Stimulated activated CD4-positive, alpha-beta T cell treated with anti-CD3 and anti-CD28 coated beads, Interleukin-15, amount 100 ng/mL, for 48 hours (primary cell): ENCODE measurements at regions not wholly inside any gene's neighbourhood (a gene's known extent, or its start where the extent isn't known, plus 50 kb on each side); places are given as distances from the start of the nearest gene placed in this dataset.

Experiments used
- DNase-seq, 2 donors: peaks; one replicate each; pipeline ENCODE4 v3.0.0-alpha.2; 2020; ENCODE audit warnings: low read depth in 2 of 2

DNA sequence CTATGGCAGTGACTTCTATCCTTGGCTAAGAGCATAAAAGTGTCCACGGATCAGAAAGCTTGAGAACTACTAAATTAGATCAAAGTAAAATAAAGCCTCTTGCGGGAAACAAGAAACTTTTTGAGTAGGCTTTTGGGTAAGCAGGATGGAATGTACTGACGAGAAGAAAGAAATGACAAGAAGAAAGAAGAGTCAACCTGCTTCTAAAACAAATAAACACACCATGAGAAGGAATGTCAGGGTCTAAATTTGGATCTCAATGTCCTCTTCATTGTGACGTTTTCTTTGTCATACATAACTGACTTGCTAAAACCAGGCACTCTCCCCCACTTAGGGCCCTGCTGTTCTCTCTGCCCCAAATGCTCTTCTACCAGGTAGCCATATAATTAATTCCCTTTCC lies 290.1 kb upstream of the PTGER4 start:
- no peak for DNase-seq

DNA sequence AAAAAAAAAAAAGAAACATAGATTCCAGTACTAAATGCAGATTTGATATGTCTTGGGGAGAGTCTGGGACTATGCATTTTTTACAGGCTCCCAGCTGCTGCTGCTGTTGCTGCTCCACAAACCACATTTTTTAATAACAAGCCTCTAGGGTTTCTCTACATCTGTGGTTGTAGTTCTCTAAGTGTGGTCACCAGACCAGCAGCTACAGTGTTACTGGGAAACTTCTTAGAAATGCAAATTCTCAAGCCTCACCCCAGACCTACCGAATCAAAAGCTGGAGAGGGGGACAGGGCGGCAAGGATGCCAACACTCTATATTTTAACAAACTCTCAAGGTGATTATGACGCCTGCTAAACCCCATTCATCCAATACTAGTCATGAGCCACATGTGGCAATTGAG lies 293.4 kb upstream of the PTGER4 start:
- DNase-seq: no peak

DNA sequence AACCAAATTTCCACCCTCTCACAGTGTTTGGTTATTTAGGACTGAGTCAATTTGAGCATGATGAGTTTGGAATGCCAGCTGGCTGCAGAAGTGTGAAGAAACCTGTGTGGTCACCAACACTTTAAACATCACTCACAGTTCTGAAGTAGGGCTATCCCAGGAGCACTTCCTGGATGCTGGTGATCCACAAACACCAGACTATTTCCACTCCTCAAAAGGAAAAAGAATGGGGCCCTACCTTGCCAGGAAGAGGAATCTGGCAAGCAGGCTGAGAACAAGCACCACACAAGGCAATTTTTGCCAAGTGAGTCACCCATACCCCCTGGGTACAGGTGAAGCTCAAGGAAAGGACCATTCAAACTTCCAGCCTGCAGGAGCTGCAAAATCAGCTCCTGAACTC lies 294.2 kb upstream of the PTGER4 start:
- no peak for DNase-seq

DNA sequence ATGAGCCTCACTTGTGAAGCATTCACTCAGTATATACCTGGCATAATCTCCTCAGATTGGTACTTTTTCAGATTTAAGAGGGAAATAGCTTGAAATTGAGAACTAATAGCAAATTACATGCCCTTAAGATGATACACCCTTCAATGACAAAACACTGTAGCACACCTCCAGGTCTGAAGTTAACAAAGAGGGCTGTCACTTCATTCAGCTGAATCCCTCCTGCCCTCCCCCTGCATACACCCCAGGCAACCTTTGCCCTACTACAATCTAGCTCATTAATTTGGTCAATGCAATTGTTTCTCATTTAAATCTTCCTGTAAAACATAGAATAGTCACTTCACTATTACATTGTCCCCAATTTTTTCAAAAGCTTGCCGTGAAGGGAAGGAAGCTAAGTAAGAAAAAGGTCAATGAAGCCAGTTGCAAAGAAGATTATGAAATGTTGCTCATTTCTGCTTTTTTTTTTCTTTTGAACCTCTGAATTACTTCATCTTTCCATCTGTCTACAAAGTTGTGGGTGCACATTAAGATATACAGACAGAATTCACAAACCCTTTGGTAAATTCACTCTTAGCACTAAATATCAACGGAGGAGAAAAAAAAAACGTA lies 294.8 kb upstream of the PTGER4 start:
- no peak for DNase-seq

DNA sequence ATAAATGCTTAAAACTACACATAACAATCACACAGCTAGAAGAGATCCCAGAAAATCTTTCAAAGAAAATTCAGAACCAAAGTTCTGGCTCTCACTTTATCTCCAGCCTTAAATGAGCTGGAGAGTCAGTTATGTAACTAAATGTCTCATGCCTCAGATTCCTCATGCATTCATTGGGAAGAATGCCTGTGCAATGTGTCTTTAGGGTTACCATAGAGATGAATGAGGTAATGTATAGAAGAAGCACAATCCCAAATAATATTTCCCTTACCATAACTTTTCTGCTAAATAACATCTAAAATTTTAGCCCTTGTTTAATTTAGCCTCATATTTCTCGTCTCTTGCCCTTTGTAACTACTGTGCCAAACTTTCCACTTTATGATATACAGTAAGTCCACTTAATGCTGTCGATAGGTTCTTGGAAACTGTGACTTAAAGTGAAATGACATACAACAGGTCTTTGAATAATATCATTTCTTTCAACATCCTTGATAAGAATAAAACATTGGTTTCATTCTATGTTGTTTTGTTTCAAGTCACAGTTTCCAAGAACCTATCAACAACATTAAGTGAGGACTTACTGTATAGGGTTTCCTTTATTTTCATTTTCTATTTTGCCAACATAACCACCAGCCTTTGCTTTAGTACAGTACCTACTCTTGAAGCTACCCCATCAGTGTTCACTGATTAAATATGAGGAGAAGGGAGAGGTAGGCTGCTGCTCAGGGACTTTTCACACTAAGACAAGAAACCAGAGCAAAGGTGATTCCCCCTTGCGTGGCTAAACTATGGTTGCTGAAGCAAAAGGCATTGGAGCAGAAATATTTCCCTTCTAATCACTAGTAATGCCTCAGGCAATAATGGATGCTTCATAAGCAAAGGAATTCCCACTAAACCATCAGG lies 295.7 kb upstream of the PTGER4 start:
- DNase-seq: no peak

DNA sequence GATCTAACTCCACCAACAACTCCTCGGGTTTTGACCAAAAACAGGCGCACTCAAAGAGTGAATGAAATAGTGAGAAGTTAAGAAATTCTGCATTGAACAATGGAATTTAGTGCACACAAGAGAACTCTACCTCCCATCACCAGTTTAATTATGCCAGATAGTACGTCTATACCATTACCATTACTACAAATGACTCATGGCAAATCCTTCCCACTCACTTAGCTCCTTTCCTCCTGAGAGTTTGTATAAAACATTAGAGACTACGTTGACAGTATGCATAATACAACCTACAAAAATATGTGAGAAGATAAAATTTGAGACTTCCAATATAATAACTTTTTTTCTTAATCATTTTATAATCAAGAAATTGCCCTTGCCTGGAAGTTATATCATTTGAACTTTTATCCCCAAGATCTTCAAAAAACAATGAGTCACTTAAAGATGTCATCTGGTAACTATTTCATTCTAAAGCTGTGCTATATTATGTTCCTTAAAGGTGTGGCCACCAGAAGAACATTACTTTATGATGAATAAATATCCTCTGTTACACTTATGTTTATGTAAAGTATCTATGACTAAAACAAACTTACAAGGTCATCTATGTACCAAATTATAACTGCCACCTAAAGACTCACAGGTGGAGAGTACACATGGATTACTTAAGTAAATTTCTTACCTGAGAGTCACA lies 297.9 kb upstream of the PTGER4 start:
- DNase-seq: no peak

DNA sequence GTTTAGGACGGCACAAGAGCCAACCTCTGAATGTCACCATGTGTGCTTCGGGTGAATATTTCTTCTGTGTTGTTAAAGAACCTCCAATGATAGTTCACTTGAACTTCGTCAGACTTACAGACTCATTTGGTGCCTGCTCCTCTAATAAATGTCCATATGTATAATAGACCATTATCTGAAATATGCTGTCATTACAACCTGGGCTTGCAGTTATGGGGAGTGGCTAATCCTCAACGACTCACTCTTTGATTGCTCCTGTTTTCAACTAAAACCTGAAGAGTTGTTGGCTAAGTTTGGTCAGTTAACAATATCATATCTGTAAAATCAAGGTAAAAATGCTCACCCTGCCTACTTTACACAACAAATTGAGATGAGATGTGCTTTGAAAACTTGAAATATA lies 298.7 kb upstream of the PTGER4 start:
- no peak for DNase-seq

DNA sequence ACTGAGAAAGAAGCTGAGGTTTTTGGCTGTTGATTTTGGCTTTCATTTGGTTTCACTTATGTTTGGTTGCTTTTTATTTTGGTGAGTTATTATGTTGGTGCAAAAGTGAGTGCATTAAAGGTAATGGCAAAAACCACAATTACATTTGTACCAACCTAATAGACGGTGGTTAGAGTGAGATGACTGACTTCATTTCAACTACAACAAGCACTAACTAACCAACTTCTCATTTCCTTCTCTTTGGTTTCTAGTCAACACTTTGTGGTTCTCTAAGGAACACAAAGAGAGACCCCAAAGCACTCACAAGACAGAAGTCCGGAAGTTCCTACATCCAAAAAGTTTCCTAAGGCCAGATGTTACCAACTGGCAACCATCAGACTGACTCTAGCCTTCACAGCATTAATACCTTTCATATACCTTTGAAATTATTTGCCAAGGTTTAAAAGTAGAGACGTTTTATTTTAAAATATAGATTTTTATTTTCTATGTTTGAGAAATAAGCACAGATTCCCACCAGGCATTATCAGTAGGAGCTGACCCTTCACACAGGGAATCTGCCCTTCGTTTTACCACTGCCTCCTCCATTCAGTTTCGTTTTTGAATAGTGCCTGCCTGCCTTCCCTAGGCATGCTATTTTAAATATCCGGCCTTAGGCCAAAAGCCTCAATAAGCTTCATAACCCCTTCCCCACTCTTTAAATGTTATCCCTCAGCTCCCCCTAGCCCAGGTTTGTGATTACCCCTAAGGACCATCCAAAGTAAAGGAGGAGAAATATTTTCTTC lies 301.1 kb upstream of the PTGER4 start:
- no peak for DNase-seq

DNA sequence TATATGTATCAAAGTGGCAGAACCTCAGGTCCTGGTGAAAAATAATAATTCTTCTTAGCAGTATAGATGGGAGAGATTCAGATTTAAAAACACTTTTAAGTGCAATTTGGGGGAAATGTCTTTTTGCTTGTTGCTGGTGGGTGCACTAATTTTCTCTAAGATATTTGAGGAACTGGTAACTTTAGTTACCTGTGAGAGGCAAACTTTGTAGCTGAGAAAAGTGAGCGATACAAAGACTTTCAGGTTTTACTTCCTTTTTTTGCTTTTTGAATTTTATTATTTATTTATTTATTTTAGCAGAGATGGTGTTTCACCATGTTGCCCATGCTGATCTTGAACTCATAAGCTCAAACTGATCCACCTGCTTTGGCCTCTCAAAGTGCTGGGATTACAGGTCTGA lies 303.1 kb upstream of the PTGER4 start:
- DNase-seq: no peak

DNA sequence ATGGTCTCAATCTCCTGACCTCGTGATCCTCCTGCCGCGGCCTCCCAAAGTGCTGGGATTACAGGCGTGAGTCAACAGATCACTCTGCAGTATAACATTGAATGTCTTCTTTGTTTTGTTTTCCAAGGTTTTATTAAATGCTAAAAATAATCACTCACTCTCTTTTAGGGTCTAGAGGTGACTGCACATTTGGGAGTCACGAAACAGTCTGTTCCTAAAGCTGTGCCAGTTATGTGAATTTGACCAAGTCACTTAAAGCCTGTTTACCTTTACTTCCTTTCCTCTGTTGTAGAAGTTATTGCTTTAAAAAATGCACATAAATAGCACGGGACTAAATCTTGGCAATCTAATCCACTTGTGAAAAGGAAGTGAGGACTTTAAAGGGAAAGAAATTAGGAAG lies 304.9 kb upstream of the PTGER4 start:
- no peak for DNase-seq

DNA sequence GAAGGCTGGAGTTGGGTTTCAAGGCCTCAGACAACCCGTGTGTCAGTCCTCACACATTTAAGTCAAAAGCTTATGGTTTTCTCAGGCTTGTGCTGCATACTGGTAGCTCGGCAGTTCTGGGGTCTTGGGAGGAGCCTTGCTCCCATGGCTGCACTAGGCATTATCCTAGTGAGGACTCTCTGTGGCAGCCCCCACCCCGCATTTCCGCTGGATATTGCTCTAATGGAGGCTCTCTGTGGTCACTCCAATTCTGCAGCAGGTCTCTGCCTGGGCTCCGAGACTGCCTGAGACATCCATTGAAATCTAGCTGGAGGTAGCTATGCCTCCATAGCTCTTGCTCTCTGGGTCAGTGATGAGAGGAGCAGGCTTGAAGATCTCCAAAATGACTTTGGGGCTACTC lies 311.5 kb upstream of the PTGER4 start:
- no peak for DNase-seq

DNA sequence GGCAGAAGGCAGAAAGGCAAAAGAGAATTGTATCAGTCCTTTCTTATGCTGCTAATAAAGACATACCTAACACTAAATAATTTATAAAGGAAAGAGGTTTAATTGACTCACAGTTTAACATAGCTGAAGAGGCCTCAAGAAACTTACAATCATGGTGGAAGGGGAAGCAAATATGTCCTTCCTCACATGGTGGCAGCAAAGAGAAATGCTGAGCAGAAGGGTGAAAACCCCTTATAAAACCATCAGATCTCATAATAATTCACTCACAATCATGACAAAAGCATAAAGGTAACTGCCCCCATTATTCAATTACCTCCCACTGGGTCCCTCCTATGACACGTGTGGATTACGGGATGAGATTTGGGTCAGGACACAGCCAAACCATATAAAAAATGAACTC lies 312.5 kb upstream of the PTGER4 start:
- DNase-seq: no peak

DNA sequence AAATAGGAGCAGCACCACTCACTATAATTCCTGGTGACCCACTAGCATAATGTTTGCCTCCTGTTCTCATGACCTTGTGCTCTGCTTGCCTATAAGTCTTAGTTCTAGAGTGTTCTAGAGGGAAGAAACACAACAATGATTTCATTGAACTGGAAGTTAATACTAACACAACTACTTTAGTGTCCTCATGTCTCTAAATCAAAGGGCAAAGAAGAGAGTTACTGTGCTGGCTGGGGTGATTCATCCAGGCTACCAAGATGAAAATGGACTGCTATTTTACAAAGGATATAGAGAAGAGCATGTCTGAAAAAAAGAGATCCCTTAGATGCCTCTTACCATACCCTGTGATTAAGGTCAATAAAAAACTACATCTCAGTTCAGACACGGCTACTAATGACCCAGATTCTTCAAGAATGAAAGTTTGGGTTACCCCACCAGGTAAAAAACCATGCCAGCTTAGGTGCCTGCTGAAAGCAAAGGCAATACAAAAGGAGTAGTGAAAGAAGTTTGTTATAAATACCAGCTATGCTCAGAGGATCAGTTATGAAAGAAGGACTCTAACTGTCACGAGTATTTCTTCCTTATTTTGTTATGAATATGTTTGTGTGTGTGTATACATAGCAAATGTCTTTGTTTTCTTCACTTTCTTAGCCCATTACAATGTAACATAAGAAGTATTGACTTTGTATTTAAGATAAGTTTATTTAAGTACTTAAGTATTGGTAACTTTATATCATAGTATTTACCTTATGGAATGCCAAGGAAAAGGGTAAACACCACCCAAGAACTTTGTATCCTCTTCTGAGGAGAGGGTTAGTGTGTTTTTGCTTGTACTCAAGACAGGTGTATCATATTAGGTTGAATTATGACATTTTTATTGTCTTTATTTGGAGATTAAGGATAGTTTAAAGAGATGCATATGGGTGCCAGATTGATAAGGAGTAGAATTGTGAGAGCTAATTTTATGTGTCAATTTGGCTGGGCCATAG lies 314.1 kb upstream of the PTGER4 start:
- DNase-seq: no peak

DNA sequence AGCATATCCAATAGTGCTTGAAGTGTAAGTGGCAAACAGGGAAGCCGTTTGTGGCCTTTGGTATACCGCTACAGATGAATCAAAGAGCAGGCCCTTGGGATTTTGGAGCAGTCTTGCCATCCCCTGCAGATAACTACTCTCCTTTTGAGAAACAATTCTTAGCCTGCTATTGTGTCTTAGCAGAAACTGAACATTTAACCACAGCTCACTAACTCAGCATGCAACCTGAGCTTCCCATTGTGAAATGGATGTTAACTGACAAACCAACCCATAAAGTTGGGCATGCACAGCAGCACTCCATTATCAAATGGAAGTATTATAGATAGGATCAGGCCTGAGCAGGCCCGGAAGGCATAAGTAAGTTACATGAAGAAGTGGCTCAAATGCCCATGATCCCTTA lies 315.3 kb upstream of the PTGER4 start:
- no peak for DNase-seq

DNA sequence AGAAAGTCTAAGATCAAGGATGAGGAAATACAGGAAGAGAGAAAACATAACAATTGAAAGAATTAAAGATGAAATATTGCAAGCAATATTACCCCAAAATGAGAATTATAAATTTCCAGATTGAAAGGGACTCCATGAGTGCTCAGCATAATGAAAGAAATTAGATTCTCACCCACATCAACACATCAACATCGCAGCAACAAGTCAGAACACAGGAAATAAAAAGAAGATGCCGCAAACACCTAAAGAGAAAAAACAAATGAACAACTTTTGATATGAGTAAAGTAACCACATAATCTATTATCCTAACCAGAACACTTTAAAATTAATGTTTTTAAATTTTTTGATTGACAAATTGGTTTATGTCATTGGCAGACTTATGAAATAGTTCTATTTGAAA lies 318.3 kb upstream of the PTGER4 start:
- no peak for DNase-seq

DNA sequence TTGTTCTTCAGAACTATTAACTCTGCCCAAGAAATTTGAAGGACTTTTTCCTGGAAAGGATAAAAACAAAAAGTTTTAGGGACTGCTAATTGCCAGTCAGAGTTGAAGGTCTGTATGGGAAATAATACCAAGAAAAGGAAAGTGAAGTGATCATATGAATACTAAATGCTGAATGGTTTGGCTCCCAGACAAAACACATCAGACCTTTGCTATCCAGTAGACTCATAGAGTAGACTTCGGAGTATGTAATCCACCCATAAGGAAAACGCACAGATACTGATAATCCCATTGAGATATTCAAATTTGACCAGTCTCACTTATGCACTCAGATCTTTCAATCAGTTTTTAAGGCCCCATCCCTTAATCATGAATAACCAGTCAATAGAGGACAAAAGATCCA lies 319.0 kb upstream of the PTGER4 start:
- DNase-seq: no peak

DNA sequence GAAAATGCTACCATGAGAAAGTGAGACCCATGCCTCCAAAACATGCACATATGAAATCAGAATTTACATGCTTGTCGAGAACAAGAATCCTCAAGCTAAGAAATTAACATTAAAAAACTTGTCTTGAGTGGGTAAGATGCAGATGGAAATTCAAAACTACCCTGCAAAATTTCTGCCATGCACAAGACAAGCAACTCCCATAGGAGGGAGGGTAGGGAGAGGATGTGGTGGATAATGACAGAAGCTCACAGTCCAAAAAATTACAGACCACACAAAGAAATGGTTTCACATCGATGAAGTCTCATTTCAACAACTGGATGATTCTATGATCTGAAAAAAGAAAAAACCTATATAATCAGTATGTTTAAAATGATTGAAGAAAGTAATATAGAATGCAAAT lies 319.9 kb upstream of the PTGER4 start:
- no peak for DNase-seq

DNA sequence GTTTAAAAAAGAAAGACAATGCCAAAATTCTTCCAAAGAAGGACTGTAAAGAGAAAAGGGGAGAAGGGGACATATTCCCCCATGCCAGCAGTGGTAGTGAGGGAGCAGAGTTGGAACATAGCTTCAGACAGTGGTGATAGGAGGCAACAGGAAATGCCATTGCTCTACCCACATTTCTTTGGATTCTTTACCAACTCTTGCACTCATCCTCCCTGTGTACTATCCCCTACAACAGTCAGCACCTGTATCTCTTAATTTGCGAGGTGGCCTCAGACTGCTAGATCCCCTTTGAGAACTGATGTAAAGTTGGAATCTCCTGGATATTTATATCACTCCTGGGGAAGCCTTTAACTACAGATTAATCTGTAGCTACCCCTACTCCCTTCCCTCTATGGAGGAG lies 320.6 kb upstream of the PTGER4 start:
- no peak for DNase-seq

DNA sequence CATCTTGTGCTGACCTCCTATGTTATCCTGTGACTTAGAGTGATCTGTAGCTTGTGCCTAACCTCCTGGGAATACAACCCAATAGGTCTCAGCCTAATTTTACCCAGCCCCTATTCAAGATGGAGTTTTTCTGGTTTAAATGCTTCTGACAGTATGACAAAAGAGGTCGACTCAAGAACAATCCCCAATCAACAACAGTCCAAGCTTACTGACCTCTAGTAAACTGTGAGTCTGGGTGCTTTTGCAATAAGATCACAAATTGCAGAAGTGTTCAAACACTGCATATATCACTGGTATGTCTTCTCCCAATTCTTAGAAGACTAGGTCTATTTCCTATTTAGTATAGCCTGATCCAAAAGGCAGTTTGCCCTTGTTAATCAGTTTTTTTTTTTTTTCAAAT lies 323.5 kb upstream of the PTGER4 start:
- DNase-seq: no peak

DNA sequence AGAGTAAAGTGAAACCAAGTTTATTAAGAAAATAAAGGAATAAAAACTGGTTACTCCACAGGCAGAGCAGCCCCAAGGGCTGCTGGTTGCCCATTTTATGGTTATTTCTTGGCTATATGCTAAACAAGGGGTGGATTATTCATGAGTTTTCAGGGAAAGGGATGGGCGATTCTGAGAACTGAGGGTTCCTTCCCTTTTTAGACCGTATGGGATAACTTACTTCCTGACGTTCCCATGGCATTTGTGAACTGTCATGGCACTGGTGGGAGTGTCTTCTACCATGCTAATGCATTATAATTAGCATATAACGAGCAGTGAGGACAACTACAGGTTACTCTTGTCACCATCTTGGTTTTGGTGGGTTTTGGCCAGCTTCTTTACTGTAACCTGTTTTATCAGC lies 323.9 kb upstream of the PTGER4 start:
- no peak for DNase-seq

DNA sequence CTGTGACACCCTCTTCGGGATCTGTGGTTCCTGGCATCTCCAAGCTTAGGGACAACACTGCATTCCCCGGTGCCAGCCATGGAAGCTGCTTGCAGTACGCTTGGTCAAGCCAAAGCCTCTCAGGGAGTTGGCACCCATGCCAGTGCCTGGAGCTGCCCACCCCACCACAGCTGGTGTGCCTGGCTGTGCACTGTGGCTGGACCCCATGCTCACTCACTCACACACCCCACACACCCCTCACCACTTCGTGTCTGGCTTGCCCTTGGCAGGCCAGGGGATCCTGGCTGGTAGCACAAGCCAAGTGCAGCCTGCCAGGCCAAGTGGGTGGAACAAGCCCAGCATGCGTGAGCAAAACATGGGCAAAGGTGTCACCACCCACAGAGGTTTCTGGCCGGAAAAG lies 324.5 kb upstream of the PTGER4 start:
- no peak for DNase-seq
